ENCODE measurements at regions not wholly inside any gene's neighbourhood (a gene's known extent, or its start where the extent isn't known, plus 50 kb on each side); places are given as distances from the start of the nearest gene placed in this dataset.

- no peak for TF ChIP-seq POLR2A (IDR thresholded peaks at IDR 0.05)
- TF ChIP-seq, protein P1, sequence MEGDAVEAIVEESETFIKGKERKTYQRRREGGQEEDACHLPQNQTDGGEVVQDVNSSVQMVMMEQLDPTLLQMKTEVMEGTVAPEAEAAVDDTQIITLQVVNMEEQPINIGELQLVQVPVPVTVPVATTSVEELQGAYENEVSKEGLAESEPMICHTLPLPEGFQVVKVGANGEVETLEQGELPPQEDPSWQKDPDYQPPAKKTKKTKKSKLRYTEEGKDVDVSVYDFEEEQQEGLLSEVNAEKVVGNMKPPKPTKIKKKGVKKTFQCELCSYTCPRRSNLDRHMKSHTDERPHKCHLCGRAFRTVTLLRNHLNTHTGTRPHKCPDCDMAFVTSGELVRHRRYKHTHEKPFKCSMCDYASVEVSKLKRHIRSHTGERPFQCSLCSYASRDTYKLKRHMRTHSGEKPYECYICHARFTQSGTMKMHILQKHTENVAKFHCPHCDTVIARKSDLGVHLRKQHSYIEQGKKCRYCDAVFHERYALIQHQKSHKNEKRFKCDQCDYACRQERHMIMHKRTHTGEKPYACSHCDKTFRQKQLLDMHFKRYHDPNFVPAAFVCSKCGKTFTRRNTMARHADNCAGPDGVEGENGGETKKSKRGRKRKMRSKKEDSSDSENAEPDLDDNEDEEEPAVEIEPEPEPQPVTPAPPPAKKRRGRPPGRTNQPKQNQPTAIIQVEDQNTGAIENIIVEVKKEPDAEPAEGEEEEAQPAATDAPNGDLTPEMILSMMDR (IDR thresholded peaks at IDR 0.05), result no peak
- TF ChIP-seq POLR2AphosphoS5 (IDR thresholded peaks at IDR 0.05), result no peak
These were observed 59.5 kb upstream of the ACSM6 start for GRCh38 chr10:95134490-95134889.
